Tibial nerve (tissue), 4 donors: ENCODE measurements at regions not wholly inside any gene's neighbourhood (a gene's known extent, or its start where the extent isn't known, plus 50 kb on each side); places are given as distances from the start of the nearest gene placed in this dataset.
A peak's percentile ranks its signal among the peaks of the same experiment; 100 is the strongest.

Source experiments
- DNase-seq, 2 donors: peaks; one replicate each; pipeline ENCODE4 v3.0.0-alpha.2; 2019; ENCODE audit warnings: low spot score in 2 of 2
- H3K27ac ChIP-seq, 4 donors: fragments of 200-600 bp; sonication (generic) in 3 of 4; one replicate each; pipeline ENCODE4 v1.5.1; 2017 to 2019; ENCODE audit warnings: mild to moderate bottlenecking in 1 of 4
- H3K27me3 ChIP-seq, 2 donors: fragments of 200-600 bp; sonication (generic) in 1 of 2; one replicate each; pipeline versions ENCODE4 v1.5.1 to v1.6.0; 2017 to 2019
- H3K36me3 ChIP-seq, 3 donors: fragments of 200-600 bp; sonication (generic); one replicate each; pipeline ENCODE4 v1.5.1; 2018 to 2019
- H3K4me1 ChIP-seq, 4 donors: fragments of 200-600 bp; sonication (generic) in 3 of 4; one replicate each; pipeline ENCODE4 v1.5.1; 2017 to 2019
- H3K4me3 ChIP-seq, 4 donors: fragments of 200-600 bp; sonication (generic) in 3 of 4; one replicate each; pipeline ENCODE4 v1.5.1; 2017 to 2019; ENCODE audit warnings: mild to moderate bottlenecking in 1 of 4, moderate library complexity in 1 of 4
- H3K9me3 ChIP-seq, 4 donors: fragments of 200-600 bp; sonication (generic) in 3 of 4; one replicate each; pipeline ENCODE4 v1.5.1; 2017 to 2019
- CTCF ChIP-seq, 5 experiments: fragments of 200-600 bp in 3 of 5; fragments of 450-650 bp in 2 of 5; sonication (generic) in 3 of 5; IDR thresholded peaks; one replicate each; pipeline ENCODE4 v1.5.1; 2016 to 2019; ENCODE audit warnings: antibody characterized with exemption in 5 of 5, mild to moderate bottlenecking in 3 of 5, moderate library complexity in 2 of 5
- EP300 ChIP-seq, 2 donors: sonication (generic); formaldehyde crosslinking; IDR thresholded peaks; one replicate each; pipeline ENCODE4 v1.6.1; 2017; ENCODE audit warnings: antibody characterized with exemption in 2 of 2, mild to moderate bottlenecking in 1 of 2
- POLR2A ChIP-seq, 2 donors: fragments of 450-650 bp; IDR thresholded peaks; one replicate each; pipeline ENCODE4 v1.6.1; 2017; ENCODE audit warnings: antibody characterized with exemption in 2 of 2, mild to moderate bottlenecking in 2 of 2, moderate library complexity in 2 of 2
- WGBS, 2 donors: methylation state at CpG; one replicate each; pipeline ENCODE4 v1.1.5; 2018; 5-methylcytosine and 5-hydroxymethylcytosine counted together

DNA sequence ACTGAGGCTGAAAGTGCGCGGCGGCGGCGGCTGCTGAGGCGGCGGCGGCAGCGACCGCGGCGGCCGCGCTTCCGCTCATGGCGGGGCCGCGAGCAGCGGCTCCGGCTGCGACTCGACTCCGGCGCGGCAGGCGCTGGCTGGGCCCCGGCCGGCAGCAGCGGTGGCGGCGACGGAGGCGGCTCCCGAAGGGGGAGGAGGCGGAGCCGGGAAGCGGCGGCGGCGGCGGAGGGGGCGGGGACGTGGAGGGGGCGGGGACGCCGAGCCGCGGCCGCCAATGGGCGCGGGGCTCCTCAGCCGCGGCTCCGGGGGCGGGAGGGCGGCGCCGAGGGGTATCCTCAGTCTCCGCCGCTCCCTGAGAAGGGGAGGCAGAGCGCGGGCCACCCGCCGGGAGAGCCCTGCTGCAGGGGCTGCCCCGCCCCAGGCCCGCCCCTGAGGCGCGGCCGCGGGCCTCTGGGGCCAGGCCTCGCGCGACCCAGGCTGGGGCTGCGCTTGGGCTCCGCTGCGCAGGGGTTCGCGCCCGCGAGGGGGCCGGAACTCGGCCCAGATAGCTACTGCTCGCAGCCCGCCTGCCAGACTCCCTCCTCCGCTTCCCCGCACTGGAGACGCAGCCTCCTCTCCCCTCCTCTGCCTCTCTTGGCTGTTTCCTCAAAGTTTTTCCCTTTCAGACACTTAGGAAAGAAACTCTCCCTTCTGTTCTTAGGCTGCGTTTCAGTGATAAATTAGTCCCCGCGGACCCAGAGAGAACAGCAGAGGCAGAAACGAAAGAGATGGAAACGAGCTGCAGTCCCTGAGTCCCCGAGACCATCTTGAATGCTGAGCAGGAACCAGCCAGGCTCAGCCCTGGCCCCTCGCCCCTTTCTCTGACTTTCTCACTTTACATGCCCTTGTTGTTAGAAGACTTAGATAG is 85.0 kb upstream of the MELK start:
- Histone ChIP-seq H3K4me3 (peak overlapping the region; percentile 56 to 92 (median 70)), H3K4me1 (peaks cover 2 to 48% (median 14%) of the 10 kb centered on the region in 4 donors), H3K36me3 (no peaks in the 10 kb centered on the region), H3K27me3 (no peaks in the 10 kb centered on the region), H3K27ac (peak overlapping the region; percentile 94 to 98 (median 96)), H3K9me3 (no peaks in the 10 kb centered on the region)
- peak; percentile 66 to 77 for DNase-seq
- 0 to 1% methylated on average over 12 to 24 of the region's 94 CpGs for WGBS, 2 donors
- TF ChIP-seq EP300 (IDR thresholded peaks at IDR 0.05), result peak in 1 of 2 donors; percentile 79
- peak in 3 of 5 experiments; percentile 25 to 66 (median 61) for TF ChIP-seq CTCF (IDR thresholded peaks at IDR 0.05)
- TF ChIP-seq POLR2A (IDR thresholded peaks at IDR 0.05), result peak; percentile 60 to 78

DNA sequence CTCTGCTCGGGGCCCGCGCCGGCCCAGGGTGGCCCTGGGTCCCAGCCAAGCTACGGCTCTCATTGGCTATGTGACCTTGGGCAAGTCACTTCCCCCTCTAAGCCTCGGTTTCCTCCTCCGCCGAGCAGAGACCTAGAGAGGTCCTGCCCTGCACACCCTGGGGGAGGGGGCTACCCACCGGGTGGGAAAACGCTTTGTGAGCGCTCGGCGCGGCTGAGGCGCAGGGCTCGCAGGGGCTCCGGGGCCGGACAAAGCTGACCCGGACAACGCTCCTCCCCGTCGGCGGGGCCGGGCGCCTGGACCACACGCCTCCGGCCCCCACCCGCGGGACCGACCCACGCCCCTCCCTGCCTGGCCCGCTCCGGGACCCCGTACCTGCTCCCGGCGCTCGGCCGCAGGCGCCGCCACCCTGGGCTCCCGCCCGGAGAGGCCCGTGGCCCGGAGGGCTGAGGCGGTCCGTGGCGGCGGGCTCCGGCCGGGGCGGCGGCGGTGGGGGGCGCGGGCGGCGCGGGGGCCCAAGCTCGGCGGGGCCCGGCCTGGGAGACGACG is 85.7 kb upstream of the MELK start:
- TF ChIP-seq POLR2A (IDR thresholded peaks at IDR 0.05), result no peak
- no peak for TF ChIP-seq EP300 (IDR thresholded peaks at IDR 0.05)
- TF ChIP-seq CTCF (IDR thresholded peaks at IDR 0.05), result no peak
- no peaks in the 10 kb centered on the region for H3K27me3 ChIP-seq
- peak overlapping the region; percentile 77 to 95 (median 92) for H3K4me3 ChIP-seq
- H3K36me3 ChIP-seq, result no peaks in the 10 kb centered on the region
- no peaks in the 10 kb centered on the region for H3K9me3 ChIP-seq
- H3K4me1 ChIP-seq, result peaks cover 2 to 52% (median 14%) of the 10 kb centered on the region in 4 donors
- no peak for DNase-seq
- 0% methylated on average over 4 to 5 of the region's 63 CpGs for WGBS, 2 donors
- peak overlapping the region; percentile 80 to 96 (median 90) for H3K27ac ChIP-seq

DNA sequence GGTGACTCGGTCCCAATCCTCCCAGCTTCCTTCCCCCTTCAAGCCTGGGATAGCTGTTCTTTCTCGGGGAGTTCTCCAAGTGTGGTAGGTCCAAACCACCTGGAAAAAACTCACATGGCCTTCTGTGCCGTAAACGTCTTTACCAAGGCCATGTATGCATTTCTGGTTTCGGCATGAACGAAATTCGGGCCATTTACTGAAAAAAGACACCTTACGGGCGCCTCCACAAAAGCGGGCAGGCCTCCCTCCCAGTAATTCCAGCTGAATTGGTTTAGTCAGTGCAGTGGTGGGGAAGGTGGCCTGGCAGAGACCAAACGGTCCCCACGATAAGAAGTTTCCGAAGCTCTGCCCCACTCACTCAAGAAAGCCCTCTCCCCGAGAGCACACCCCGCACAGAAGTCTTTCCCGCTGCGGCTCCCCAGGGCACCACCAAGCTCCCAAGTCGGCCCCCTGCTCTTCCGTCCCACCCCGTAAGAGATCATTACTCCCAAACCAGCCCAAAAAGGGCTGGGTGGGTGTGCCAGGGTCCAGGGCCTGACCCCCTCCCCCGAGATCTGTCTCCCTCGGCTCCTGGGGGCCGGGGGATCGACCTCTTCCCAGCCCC is 86.3 kb upstream of the MELK start:
- TF ChIP-seq CTCF (IDR thresholded peaks at IDR 0.05), result no peak
- no peak for TF ChIP-seq EP300 (IDR thresholded peaks at IDR 0.05)
- TF ChIP-seq POLR2A (IDR thresholded peaks at IDR 0.05), result no peak
- no peak for DNase-seq
- Histone ChIP-seq H3K27ac (peak overlapping the region; percentile 80 to 96 (median 90)), H3K4me1 (peaks cover 2 to 57% (median 17%) of the 10 kb centered on the region in 4 donors), H3K4me3 (peak overlapping the region; percentile 77 to 95 (median 92)), H3K36me3 (no peaks in the 10 kb centered on the region), H3K27me3 (no peaks in the 10 kb centered on the region), H3K9me3 (no peaks in the 10 kb centered on the region)
- WGBS, 2 donors, result 0 to 1% methylated on average over 24 of the region's 24 CpGs

DNA sequence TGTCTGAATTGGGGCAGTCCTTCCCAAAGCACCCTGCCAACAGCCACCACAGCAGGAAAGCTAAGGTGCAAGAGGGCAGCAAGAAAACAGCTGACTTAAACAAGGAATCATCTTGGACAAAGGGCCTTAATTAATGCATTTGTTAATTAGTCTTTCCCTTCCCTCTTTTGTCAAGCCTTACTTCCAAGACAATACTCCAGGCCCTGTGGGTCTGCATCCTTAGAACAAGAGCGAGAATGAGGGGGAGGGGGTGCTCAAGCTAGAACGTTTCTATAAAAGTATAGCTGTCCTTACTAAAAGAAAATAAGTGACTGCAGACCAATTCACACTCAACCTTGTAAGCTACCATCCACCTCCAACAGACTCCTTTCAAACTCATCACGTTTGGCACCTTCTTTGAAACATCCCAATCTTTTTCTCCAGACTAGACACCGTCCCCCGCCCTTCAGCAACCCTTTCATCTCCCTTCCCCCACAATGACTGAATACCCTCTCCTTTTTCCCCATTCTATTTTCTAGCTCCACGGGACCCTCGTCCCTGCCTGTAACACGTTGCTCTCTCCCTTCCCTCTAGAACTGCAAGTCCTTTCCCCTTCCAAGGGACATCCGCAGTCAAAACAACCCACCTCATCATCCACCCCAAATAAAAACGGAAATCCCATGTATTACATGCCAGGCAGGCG is 85.7 kb upstream of the RNF38 start:
- Histone ChIP-seq H3K9me3 (no peaks in the 10 kb centered on the region), H3K27ac (peak overlapping the region; percentile 80 to 96 (median 90)), H3K36me3 (no peaks in the 10 kb centered on the region), H3K4me1 (peaks cover 2 to 64% (median 20%) of the 10 kb centered on the region in 4 donors), H3K27me3 (no peaks in the 10 kb centered on the region), H3K4me3 (peak overlapping the region; percentile 77 to 95 (median 92))
- no peak for TF ChIP-seq EP300 (IDR thresholded peaks at IDR 0.05)
- no peak for TF ChIP-seq POLR2A (IDR thresholded peaks at IDR 0.05)
- TF ChIP-seq CTCF (IDR thresholded peaks at IDR 0.05), result no peak
- no peak for DNase-seq
- WGBS, 2 donors, result 7 to 8% methylated on average over 11 of the region's 11 CpGs
